H9 (cell line): ENCODE measurements at regions not wholly inside any gene's neighbourhood (a gene's known extent, or its start where the extent isn't known, plus 50 kb on each side); places are given as distances from the start of the nearest gene placed in this dataset.

Experiments used
- DNase-seq: peaks from one replicate; pipeline ENCODE4 v3.0.0-alpha.2; 2017
- H2AFZ ChIP-seq: one replicate; pipeline ENCODE4 v1.6.1; 2013; ENCODE audit warnings: mild to moderate bottlenecking, low read length, control low read depth, moderate library complexity
- H2AK5ac ChIP-seq: 2 replicates; pipeline ENCODE4 v1.6.1; 2013; ENCODE audit warnings: low read length, control low read depth, mixed read lengths; ENCODE audit not compliant: insufficient read length
- H2BK120ac ChIP-seq: one replicate; pipeline ENCODE4 v1.6.1; 2013; ENCODE audit warnings: low read depth, mild to moderate bottlenecking, low read length, control low read depth, inconsistent platforms; ENCODE audit not compliant: poor library complexity, severe bottlenecking
- H2BK12ac ChIP-seq: 2 replicates; pipeline ENCODE4 v1.6.1; 2013; ENCODE audit warnings: low read length, control low read depth, mixed read lengths, low read depth; ENCODE audit not compliant: insufficient read length
- H2BK15ac ChIP-seq: 2 replicates; pipeline ENCODE4 v1.6.1; 2013; ENCODE audit warnings: low read depth, low read length, control low read depth
- H2BK20ac ChIP-seq: one replicate; pipeline ENCODE4 v1.6.1; 2013; ENCODE audit warnings: low read depth, mild to moderate bottlenecking, low read length, control low read depth, inconsistent platforms; ENCODE audit not compliant: poor library complexity, severe bottlenecking
- H2BK5ac ChIP-seq: 2 replicates; pipeline ENCODE4 v1.6.1; 2013; ENCODE audit warnings: low read length, control low read depth, mixed read lengths; ENCODE audit not compliant: insufficient read length
- H3K14ac ChIP-seq: 2 replicates; pipeline ENCODE4 v1.6.1; 2013; ENCODE audit warnings: low read length, control low read depth; ENCODE audit not compliant: insufficient read depth
- H3K18ac ChIP-seq: 2 replicates; pipeline ENCODE4 v1.6.1; 2013; ENCODE audit warnings: low read depth, mild to moderate bottlenecking, mixed read lengths, low read length, control low read depth; ENCODE audit not compliant: insufficient read length
- H3K23ac ChIP-seq: 2 replicates; pipeline ENCODE4 v1.6.1; 2013; ENCODE audit warnings: low read length, control low read depth, mixed read lengths, low read depth; ENCODE audit not compliant: insufficient read length
- H3K23me2 ChIP-seq: 2 replicates; pipeline ENCODE4 v1.6.1; 2013; ENCODE audit warnings: low read depth, mild to moderate bottlenecking, mixed read lengths, low read length, control low read depth; ENCODE audit not compliant: insufficient read length, poor library complexity, severe bottlenecking
- H3K27ac ChIP-seq: 2 replicates; pipeline ENCODE4 v1.5.1; 2013; ENCODE audit warnings: low read length, control low read depth, mixed read lengths, low read depth; ENCODE audit not compliant: insufficient read length
- H3K27me3 ChIP-seq: 2 replicates; pipeline ENCODE4 v1.6.1; 2013; ENCODE audit warnings: low read length, control low read depth, inconsistent platforms; ENCODE audit not compliant: insufficient read depth
- H3K4ac ChIP-seq: 2 replicates; pipeline ENCODE4 v1.6.1; 2013; ENCODE audit warnings: low read depth, mild to moderate bottlenecking, control low read depth, inconsistent platforms, low read length, moderate library complexity
- H3K4me1 ChIP-seq: 2 replicates; pipeline ENCODE4 v1.6.1; 2013; ENCODE audit warnings: low read length, control low read depth, inconsistent platforms; ENCODE audit not compliant: insufficient read depth
- H3K4me2 ChIP-seq: 2 replicates; pipeline ENCODE4 v1.6.1; 2013; ENCODE audit warnings: low read length, control low read depth, mixed read lengths; ENCODE audit not compliant: insufficient read length, insufficient read depth
- H3K56ac ChIP-seq: 2 replicates; pipeline ENCODE4 v1.6.1; 2013; ENCODE audit warnings: low read depth, mild to moderate bottlenecking, mixed read lengths, low read length, control low read depth; ENCODE audit not compliant: insufficient read length
- H3K79me1 ChIP-seq: 2 replicates; pipeline ENCODE4 v1.6.1; 2013; ENCODE audit warnings: low read depth, mild to moderate bottlenecking, moderate library complexity, low read length, control low read depth, inconsistent platforms; ENCODE audit not compliant: insufficient read depth, poor library complexity, severe bottlenecking
- H3K79me2 ChIP-seq: 2 replicates; pipeline ENCODE4 v1.6.1; 2013; ENCODE audit warnings: low read length, control low read depth, inconsistent platforms; ENCODE audit not compliant: insufficient read depth
- H3K9ac ChIP-seq: 2 replicates; pipeline ENCODE4 v1.6.1; 2013; ENCODE audit warnings: low read length, control low read depth, mixed read lengths; ENCODE audit not compliant: insufficient read length; ENCODE audit errors: extremely low read depth
- H3K9me3 ChIP-seq: one replicate; pipeline ENCODE4 v1.6.1; 2013; ENCODE audit warnings: low read depth, low read length, inconsistent platforms; ENCODE audit not compliant: control insufficient read depth
- H3T11ph ChIP-seq: one replicate; pipeline ENCODE4 v1.6.1; 2013; ENCODE audit warnings: mild to moderate bottlenecking, low read length, control low read depth, inconsistent platforms
- H4K20me1 ChIP-seq: one replicate; pipeline ENCODE4 v1.6.1; 2013; ENCODE audit not compliant: control insufficient read depth, insufficient read length, insufficient read depth
- H4K5ac ChIP-seq: 2 replicates; pipeline ENCODE4 v1.6.1; 2013; ENCODE audit warnings: low read depth, mild to moderate bottlenecking, mixed read lengths, low read length, control low read depth; ENCODE audit not compliant: insufficient read length
- H4K8ac ChIP-seq: replicated peaks from 2 replicates; pipeline ENCODE4 v1.6.1; 2013; ENCODE audit warnings: low read length, control low read depth, mixed read lengths, low read depth; ENCODE audit not compliant: insufficient read length
- H4K91ac ChIP-seq: 2 replicates; pipeline ENCODE4 v1.6.1; 2013; ENCODE audit warnings: low read depth, mild to moderate bottlenecking, moderate library complexity, mixed read lengths, low read length, control low read depth; ENCODE audit not compliant: insufficient read length
- H3K27ac Mint-ChIP-seq, 3 experiments: 2 replicates in 2 of 3; 3 replicates in 1 of 3; pipeline ENCODE4 v1.8.0; 2020 to 2021; ENCODE audit warnings: mixed read lengths in 3 of 3, mild to moderate bottlenecking in 1 of 3, moderate library complexity in 1 of 3
- H3K27me3 Mint-ChIP-seq: 2 replicates; pipeline ENCODE4 v1.8.0; 2021; ENCODE audit warnings: low read depth, mild to moderate bottlenecking, moderate library complexity, mixed read lengths
- H3K36me3 Mint-ChIP-seq, 3 experiments: 2 replicates in 2 of 3; 3 replicates in 1 of 3; pipeline ENCODE4 v1.8.0; 2020 to 2021; ENCODE audit warnings: low read depth in 3 of 3, mixed read lengths in 3 of 3; ENCODE audit not compliant: insufficient read depth in 1 of 3
- H3K4me1 Mint-ChIP-seq, 2 experiments: 2 replicates each; pipeline ENCODE4 v1.8.0; 2020; ENCODE audit warnings: mixed read lengths in 2 of 2
- H3K4me3 Mint-ChIP-seq, 2 experiments: 2 replicates in 1 of 2; 3 replicates in 1 of 2; pipeline ENCODE4 v1.8.0; 2020 to 2021; ENCODE audit warnings: mild to moderate bottlenecking in 2 of 2, mixed read lengths in 2 of 2, moderate library complexity in 1 of 2
- H3K9me3 Mint-ChIP-seq, 2 experiments: 2 replicates in 1 of 2; 3 replicates in 1 of 2; pipeline ENCODE4 v1.8.0; 2020; ENCODE audit warnings: mild to moderate bottlenecking in 2 of 2, mixed read lengths in 2 of 2, moderate library complexity in 1 of 2
- CTCF ChIP-seq: fragments of 200-600 bp; sonication (generic); conservative IDR thresholded peaks from 3 replicates; pipeline ENCODE4 v1.8.0; 2021; ENCODE audit warnings: antibody characterized with exemption, mild to moderate bottlenecking
- WGBS: extraction: QIAGEN DNeasy Blood & Tissue Kit; methylation state at CpG from one replicate; pipeline ENCODE4 v1.1.7; 2013; ENCODE audit warnings: missing lambda C conversion rate, low lambda C conversion rate, mixed read lengths; ENCODE audit not compliant: insufficient read length; ENCODE audit errors: extremely low coverage; 5-methylcytosine and 5-hydroxymethylcytosine counted together

GRCh38 chr9:11646831-11647230 is 1034.0 kb upstream of the PTPRD start:
- no peaks in the 10 kb centered on the region for H3K36me3 Mint-ChIP-seq

More at GRCh38 chr9:11646831-11647230, 1034.0 kb upstream of the PTPRD start:
- Histone ChIP-seq H4K20me1 (no peaks in the 10 kb centered on the region), H3K79me2 (no peaks in the 10 kb centered on the region), H2BK20ac (no peak overlapping the region), H3K56ac (no peak overlapping the region), H2BK12ac (no peak overlapping the region), H4K5ac (no peak overlapping the region), H3K9me3 (no peaks in the 10 kb centered on the region), H3K79me1 (no peaks in the 10 kb centered on the region), H3K23me2 (no peaks in the 10 kb centered on the region), H3K4me1 (no peaks in the 10 kb centered on the region), H3K23ac (no peak overlapping the region), H3T11ph (no peak overlapping the region), H3K9ac (no peak overlapping the region), H2BK120ac (no peak overlapping the region), H2AK5ac (no peak overlapping the region), H4K91ac (no peak overlapping the region), H3K27me3 (no peaks in the 10 kb centered on the region), H3K27ac (no peak overlapping the region), H3K18ac (no peak overlapping the region), H2AFZ (no peak overlapping the region), H2BK15ac (no peak overlapping the region), H3K14ac (no peak overlapping the region), H3K4ac (no peak overlapping the region), H2BK5ac (no peak overlapping the region), H4K8ac (no peak overlapping the region), H3K4me2 (no peak overlapping the region)
- Mint-ChIP-seq H3K27ac (no peak overlapping the region), H3K4me1 (no peaks in the 10 kb centered on the region), H3K9me3 (no peaks in the 10 kb centered on the region), H3K4me3 (no peak overlapping the region), H3K27me3 (no peaks in the 10 kb centered on the region)
- TF ChIP-seq CTCF: no peak
- no CpG with 5 or more reads among the region's 1 CpG for WGBS
- DNase-seq: no peak
